Thoracic aorta (tissue), 2 donors: ENCODE measurements at regions not wholly inside any gene's neighbourhood (a gene's known extent, or its start where the extent isn't known, plus 50 kb on each side); places are given as distances from the start of the nearest gene placed in this dataset.

Source experiments
- ATAC-seq: fragments of 150-250 bp; one replicate; pipeline ENCODE4 v1.8.0; 2017; ENCODE audit warnings: low read depth; ENCODE audit not compliant: insufficient number of reproducible peaks, low FRiP score
- DNase-seq: peaks from one replicate; pipeline ENCODE4 v3.0.0-alpha.2; 2020; ENCODE audit warnings: low spot score
- H3K27ac ChIP-seq, 2 donors: fragments of 200-600 bp; sonication (generic); 1 replicate in 1 of 2; 2 replicates in 1 of 2; pipeline ENCODE4 v1.5.1; 2016; ENCODE audit warnings: mild to moderate bottlenecking in 2 of 2, moderate library complexity in 2 of 2
- H3K27me3 ChIP-seq: fragments of 200-600 bp; sonication (generic); replicated peaks from 2 replicates; pipeline ENCODE4 v1.6.0; 2016; ENCODE audit warnings: mild to moderate bottlenecking; ENCODE audit not compliant: insufficient read depth
- H3K36me3 ChIP-seq: fragments of 200-600 bp; sonication (generic); one replicate; pipeline ENCODE4 v1.5.1; 2016
- H3K4me1 ChIP-seq, 2 donors: fragments of 200-600 bp; sonication (generic); 1 replicate in 1 of 2; 2 replicates in 1 of 2; pipeline versions ENCODE4 v1.5.1 to v1.6.0; 2016; ENCODE audit warnings: low read depth in 2 of 2, mild to moderate bottlenecking in 1 of 2; ENCODE audit not compliant: control insufficient read depth in 1 of 2
- H3K4me3 ChIP-seq: fragments of 200-600 bp; sonication (generic); 2 replicates; pipeline ENCODE4 v1.5.1; 2016; ENCODE audit warnings: mild to moderate bottlenecking
- H3K9me3 ChIP-seq: fragments of 200-600 bp; sonication (generic); 2 replicates; pipeline ENCODE4 v1.5.1; 2016
- TF ChIP-seq, protein P1 (sequence below): fragments of 200-600 bp; sonication (generic); IDR thresholded peaks from one replicate; pipeline ENCODE4 v1.5.1; 2019; ENCODE audit warnings: antibody characterized with exemption

DNA sequence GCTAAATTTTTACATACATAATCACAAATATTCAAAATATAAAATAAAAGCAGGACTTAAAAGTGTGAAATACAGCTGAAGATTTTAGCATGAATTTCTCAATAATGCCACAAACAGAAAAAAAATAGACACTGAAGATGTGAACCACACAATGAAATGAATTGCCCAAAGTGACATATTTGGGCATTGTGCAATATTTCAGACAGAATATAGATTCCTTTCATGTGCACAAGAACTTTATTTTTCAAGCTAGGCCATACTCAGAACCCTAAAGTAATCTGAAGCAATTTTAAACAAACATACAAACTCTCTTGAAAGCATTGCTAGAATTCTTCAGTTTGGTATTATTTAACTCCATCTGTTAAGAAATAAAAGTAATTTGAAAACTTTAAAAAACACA lies 764.1 kb downstream of the STIM2 start:
- no peak for DNase-seq
- TF ChIP-seq, protein P1, sequence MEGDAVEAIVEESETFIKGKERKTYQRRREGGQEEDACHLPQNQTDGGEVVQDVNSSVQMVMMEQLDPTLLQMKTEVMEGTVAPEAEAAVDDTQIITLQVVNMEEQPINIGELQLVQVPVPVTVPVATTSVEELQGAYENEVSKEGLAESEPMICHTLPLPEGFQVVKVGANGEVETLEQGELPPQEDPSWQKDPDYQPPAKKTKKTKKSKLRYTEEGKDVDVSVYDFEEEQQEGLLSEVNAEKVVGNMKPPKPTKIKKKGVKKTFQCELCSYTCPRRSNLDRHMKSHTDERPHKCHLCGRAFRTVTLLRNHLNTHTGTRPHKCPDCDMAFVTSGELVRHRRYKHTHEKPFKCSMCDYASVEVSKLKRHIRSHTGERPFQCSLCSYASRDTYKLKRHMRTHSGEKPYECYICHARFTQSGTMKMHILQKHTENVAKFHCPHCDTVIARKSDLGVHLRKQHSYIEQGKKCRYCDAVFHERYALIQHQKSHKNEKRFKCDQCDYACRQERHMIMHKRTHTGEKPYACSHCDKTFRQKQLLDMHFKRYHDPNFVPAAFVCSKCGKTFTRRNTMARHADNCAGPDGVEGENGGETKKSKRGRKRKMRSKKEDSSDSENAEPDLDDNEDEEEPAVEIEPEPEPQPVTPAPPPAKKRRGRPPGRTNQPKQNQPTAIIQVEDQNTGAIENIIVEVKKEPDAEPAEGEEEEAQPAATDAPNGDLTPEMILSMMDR = no peak
- Histone ChIP-seq H3K4me1 (no peaks in the 10 kb centered on the region), H3K4me3 (no peak overlapping the region), H3K27ac (no peak overlapping the region), H3K9me3 (no peaks in the 10 kb centered on the region), H3K36me3 (no peaks in the 10 kb centered on the region), H3K27me3 (no peaks in the 10 kb centered on the region)
- ATAC-seq = no peak

DNA sequence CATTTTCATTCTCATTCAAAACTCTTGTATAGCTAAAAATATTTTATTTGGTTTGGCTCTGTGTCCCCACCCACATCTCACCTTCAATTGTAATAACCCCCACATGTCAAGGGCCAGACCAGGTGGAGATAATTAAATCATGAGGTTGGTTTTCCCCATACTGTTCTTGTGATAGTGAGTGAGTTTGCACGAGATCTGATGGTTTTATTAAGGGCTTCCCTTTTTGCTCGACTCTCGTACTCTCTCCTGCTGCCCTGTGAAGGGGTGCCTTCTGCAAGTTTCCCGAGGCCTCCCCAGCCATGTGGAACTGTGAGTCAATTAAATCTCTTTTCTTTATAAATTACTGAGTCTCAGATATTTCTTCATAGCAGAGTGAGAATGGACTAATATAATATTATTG lies 768.0 kb downstream of the STIM2 start:
- no peaks in the 10 kb centered on the region for H3K36me3 ChIP-seq
- no peak overlapping the region for H3K27ac ChIP-seq
- TF ChIP-seq, protein P1 = no peak
- DNase-seq = no peak
- H3K27me3 ChIP-seq = no peaks in the 10 kb centered on the region
- ATAC-seq = no peak
- H3K4me3 ChIP-seq = no peak overlapping the region
- H3K4me1 ChIP-seq = no peaks in the 10 kb centered on the region
- no peaks in the 10 kb centered on the region for H3K9me3 ChIP-seq

DNA sequence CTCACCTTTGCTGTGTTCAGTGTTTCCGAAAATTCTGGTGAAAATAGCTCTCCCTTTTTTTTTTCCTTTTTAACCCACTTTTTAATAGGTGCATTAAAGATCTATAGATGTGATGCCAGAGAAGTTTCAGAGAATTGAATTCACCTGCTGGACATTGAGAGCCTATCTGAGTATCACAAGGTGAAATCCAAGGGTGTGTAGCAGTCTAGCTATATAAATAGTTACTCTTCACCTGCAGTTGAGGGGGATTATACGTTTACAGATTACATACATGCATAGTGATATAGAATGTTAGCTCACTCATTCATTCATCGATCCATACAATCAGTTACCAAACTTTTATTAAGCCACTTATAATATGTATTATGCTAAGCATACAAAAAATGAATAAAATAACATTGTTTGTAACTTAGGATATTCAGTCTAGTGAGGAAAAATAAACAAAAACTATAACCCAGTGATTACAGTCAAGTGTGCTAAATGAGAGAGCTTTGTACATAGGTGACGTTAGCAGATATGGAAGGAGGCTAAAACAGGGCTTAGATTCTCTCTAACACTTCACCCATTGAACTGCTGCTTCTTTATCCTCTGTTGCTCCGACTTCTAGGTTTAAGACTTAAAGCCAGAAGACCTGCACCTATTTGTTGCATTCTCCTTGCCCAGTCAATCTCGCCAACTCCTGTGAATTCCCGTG lies 769.0 kb downstream of the STIM2 start:
- DNase-seq = no peak
- H3K27me3 ChIP-seq = no peaks in the 10 kb centered on the region
- H3K9me3 ChIP-seq = no peaks in the 10 kb centered on the region
- TF ChIP-seq, protein P1 = no peak
- no peaks in the 10 kb centered on the region for H3K4me1 ChIP-seq
- H3K36me3 ChIP-seq = no peaks in the 10 kb centered on the region
- no peak overlapping the region for H3K27ac ChIP-seq
- H3K4me3 ChIP-seq = no peak overlapping the region
- no peak for ATAC-seq

DNA sequence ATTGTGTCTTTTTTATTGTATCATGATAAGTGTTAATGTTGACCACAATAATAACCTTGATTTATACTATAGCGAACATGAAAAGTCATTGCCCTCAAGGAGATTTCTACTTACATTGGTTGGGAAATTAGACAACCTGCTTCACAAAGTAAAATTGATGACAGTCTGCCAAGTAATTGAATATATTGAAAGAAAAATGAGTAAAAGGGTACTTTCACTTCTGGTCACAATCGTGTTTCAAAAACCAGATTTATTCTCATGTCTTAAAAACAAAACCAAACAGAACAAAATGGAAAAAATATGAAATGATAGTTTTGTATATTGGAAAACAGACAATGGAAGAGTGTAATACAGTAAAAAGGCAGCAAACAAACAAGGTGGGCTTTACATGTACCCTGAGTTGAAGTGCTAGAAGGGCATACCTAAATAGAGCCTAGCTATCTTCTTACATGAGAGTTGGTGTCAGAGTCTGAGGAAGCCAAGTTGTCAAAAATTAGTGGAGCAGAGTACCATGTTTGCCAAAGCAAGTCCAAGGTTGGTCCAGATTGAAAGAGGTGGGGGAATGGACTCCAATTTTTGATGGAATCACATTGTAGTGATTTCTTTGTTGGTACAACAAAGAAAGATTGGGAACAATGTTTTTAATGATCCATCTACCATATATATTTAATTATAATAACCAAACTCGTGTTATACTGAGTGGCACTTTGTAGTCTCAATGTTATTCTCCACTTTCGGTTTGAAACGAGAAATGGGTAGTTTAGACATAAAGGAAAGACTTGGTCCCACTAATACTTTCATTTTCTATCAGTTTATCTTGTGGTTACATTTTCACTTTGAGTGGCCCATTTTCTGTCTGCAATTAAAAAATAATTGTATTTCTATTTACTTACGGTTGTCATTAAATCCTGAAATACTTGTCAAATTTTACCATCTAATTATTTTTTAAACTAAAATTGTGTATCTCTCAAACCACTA lies 775.6 kb downstream of the STIM2 start:
- TF ChIP-seq, protein P1 = no peak
- no peak overlapping the region for H3K27ac ChIP-seq

DNA sequence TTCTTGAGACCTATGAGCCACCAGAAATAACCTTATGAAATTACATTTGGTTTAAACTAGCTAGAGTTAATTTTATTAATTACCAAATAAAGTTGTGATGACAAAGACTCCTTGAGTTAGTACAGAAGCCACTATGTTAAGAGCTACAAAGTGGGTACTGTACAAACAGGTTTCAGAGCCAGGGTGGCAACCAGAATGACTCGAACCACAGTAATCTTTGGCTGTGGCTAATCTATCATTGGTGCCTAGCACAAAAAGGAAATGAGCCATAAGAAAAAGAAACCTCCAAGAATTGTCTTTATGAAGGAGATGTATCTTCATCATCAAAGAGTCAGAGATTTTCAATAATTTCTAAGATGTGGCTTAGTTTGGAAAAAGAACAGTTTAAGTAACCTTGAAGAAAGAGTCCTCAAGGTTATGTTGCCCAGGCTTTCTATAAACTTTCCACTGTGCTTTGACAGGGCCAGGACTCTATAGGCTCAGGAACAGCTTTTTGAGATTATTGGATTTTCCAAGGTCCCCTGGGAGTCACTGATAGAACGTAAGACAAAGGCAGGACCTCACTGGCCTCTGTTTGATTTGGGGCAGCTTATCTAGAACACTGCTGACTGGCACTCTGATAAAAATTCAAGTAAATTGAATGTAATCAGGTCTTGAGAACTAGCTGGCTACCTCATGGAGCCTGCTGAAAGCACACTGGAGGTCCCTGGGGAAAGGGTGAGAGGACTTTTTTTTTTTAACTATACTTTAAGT lies 777.7 kb downstream of the STIM2 start:
- Histone ChIP-seq H3K4me1 (no peaks in the 10 kb centered on the region), H3K4me3 (no peak overlapping the region), H3K27me3 (no peaks in the 10 kb centered on the region), H3K27ac (no peak overlapping the region), H3K36me3 (no peaks in the 10 kb centered on the region), H3K9me3 (no peaks in the 10 kb centered on the region)
- no peak for ATAC-seq
- no peak for DNase-seq
- TF ChIP-seq, protein P1 = no peak

More for the DNA sequence above, 775.6 kb downstream of the STIM2 start:
- Histone ChIP-seq H3K4me3 (no peak overlapping the region), H3K9me3 (no peaks in the 10 kb centered on the region), H3K36me3 (no peaks in the 10 kb centered on the region), H3K27me3 (no peaks in the 10 kb centered on the region), H3K4me1 (no peaks in the 10 kb centered on the region)
- DNase-seq = no peak
- no peak for ATAC-seq
